ENCODE measurements at regions not wholly inside any gene's neighbourhood (a gene's known extent, or its start where the extent isn't known, plus 50 kb on each side); places are given as distances from the start of the nearest gene placed in this dataset.

DNA sequence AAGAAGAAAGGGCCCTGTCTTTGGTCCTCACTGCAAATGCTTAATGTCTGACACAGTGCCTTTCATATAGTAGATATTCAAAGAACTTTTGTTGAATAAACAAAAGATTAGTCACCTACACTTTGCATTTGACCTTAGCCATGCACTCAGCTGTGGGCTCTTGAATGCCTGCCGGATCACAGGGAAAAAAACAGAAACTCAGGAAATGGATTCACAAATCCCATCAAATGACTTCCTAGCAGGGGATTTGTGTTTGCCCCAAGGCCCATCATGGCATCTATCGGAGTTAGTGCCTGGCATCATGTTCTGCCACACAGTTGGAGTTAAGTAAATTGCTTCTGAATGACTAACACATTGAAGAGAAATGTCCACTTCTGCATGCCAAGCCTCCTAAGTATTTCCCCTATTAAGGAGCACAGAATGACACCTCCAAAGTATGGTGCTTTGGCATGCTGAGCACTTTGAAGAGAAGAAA lies 72.3 kb upstream of the DST start:
- Histone ChIP-seq H3K36me3 (ENCODE audit: control insufficient read depth, insufficient read depth, low read length) (no peaks in the 10 kb centered on the region), H3K27me3 (ENCODE audit: control insufficient read depth, insufficient read depth, low read length) (no peaks in the 10 kb centered on the region), H3K4me1 (ENCODE audit: control insufficient read depth, insufficient read depth, low read length) (peaks cover 30% of the 10 kb centered on the region), H3K9ac (ENCODE audit: low read length) (no peak overlapping the region), H3K9me3 (ENCODE audit: control insufficient read depth, low read length) (no peaks in the 10 kb centered on the region), H3K4me3 (ENCODE audit: low read length) (no peak overlapping the region)

DNA sequence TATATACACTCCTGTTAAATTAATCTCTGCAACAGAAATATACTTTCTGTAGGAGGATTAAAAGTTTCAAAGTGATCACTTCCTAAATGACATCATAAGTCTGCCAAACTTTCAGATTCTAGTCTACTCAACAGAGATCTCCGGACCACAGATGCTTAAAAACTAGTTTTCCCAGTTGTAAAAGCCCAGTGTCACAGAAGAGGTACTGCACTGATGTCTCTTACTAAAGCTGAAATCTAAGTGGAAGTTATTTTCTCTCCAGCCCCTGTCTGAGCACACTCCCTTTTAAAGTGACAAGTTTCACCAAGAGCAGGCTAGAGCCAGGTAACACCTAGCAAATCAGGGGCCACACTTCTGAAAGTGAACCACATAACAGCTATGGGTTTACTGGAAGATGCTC lies 71.6 kb upstream of the DST start:
- Histone ChIP-seq H3K27me3 (ENCODE audit: control insufficient read depth, insufficient read depth, low read length) (no peaks in the 10 kb centered on the region), H3K4me1 (ENCODE audit: control insufficient read depth, insufficient read depth, low read length) (peaks cover 30% of the 10 kb centered on the region), H3K36me3 (ENCODE audit: control insufficient read depth, insufficient read depth, low read length) (no peaks in the 10 kb centered on the region), H3K9me3 (ENCODE audit: control insufficient read depth, low read length) (no peaks in the 10 kb centered on the region), H3K9ac (ENCODE audit: low read length) (no peak overlapping the region), H3K4me3 (ENCODE audit: low read length) (no peak overlapping the region)

- Histone ChIP-seq H3K27me3 (ENCODE audit: control insufficient read depth, insufficient read depth, low read length) (no peaks in the 10 kb centered on the region), H3K4me1 (ENCODE audit: control insufficient read depth, insufficient read depth, low read length) (peaks cover 37% of the 10 kb centered on the region)
Observed at GRCh38 chr6:56713254-56713672, 70.6 kb upstream of the DST start.

DNA sequence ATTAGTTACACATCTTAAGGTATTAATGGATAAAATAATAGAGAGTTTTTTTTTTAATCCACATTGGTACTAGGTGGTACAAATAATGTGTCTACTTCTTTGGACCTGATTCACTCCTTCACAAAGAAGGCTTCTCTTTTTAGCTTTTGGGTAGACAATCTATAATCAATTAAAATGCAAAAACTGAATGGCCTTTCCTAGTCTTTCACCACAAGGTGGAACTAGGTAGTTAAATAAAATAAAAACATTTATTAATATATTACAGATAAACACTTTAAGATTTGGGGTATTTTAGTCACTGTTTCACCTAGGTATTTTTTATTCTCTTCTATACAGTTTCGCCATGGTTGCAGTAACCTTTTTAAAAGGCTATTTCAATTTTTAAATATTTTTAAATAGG lies 68.3 kb upstream of the DST start:
- Histone ChIP-seq H3K36me3 (ENCODE audit: control insufficient read depth, insufficient read depth, low read length) (no peaks in the 10 kb centered on the region), H3K9me3 (ENCODE audit: control insufficient read depth, low read length) (no peaks in the 10 kb centered on the region), H3K4me1 (ENCODE audit: control insufficient read depth, insufficient read depth, low read length) (peaks cover 37% of the 10 kb centered on the region), H3K9ac (ENCODE audit: low read length) (no peak overlapping the region), H3K4me3 (ENCODE audit: low read length) (no peak overlapping the region), H3K27me3 (ENCODE audit: control insufficient read depth, insufficient read depth, low read length) (no peaks in the 10 kb centered on the region)

More at GRCh38 chr6:56713254-56713672, 70.6 kb upstream of the DST start:
- H3K9me3 ChIP-seq (ENCODE audit: control insufficient read depth, low read length), result no peaks in the 10 kb centered on the region
- H3K9ac ChIP-seq (ENCODE audit: low read length), result no peak overlapping the region
- H3K4me3 ChIP-seq (ENCODE audit: low read length), result no peak overlapping the region
- no peaks in the 10 kb centered on the region for H3K36me3 ChIP-seq (ENCODE audit: control insufficient read depth, insufficient read depth, low read length)

GRCh38 chr6:56709650-56710049 lies 67.0 kb upstream of the DST start:
- Histone ChIP-seq H3K4me3 (ENCODE audit: low read length) (no peak overlapping the region), H3K27me3 (ENCODE audit: control insufficient read depth, insufficient read depth, low read length) (no peaks in the 10 kb centered on the region), H3K36me3 (ENCODE audit: control insufficient read depth, insufficient read depth, low read length) (no peaks in the 10 kb centered on the region), H3K9me3 (ENCODE audit: control insufficient read depth, low read length) (no peaks in the 10 kb centered on the region), H3K4me1 (ENCODE audit: control insufficient read depth, insufficient read depth, low read length) (peaks cover 25% of the 10 kb centered on the region), H3K9ac (ENCODE audit: low read length) (no peak overlapping the region)

DNA sequence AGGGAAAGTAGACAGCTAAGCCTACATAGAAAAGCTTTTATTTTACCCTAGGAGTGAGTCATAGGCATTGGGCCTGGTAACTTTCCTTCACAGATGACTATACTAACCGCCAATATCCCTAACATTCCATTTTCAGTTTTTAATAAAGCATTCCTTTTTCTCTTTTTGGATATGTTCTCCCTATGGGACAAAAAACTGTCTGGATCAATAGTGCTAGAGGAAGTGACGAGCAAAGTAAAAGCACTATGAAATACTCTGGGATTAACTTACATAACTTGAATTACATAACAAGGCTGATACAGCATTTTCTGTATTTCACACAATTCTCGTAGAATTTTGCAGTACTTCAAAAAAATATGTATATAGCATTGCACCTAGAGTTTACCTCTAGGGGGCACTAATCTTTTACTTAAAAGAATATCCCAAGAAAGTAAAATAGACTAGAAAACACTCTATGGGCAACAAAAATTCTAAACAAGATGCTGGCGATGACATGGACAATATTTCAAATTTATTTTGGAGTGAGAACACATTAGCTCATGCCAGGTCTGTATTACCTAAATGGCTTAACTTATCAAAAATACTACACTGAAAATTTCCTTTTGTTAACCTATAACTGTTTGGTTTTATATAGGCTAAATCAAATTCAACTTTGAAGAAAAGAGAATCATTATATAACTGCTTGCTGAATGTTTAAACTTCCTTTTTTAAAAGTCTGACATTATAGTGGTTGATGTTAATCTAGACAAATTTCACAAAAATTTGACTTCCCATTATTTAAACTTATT lies 66.3 kb upstream of the DST start:
- Histone ChIP-seq H3K36me3 (ENCODE audit: control insufficient read depth, insufficient read depth, low read length) (no peaks in the 10 kb centered on the region), H3K4me1 (ENCODE audit: control insufficient read depth, insufficient read depth, low read length) (peaks cover 20% of the 10 kb centered on the region), H3K9me3 (ENCODE audit: control insufficient read depth, low read length) (no peaks in the 10 kb centered on the region), H3K9ac (ENCODE audit: low read length) (no peak overlapping the region), H3K4me3 (ENCODE audit: low read length) (no peak overlapping the region), H3K27me3 (ENCODE audit: control insufficient read depth, insufficient read depth, low read length) (no peaks in the 10 kb centered on the region)

DNA sequence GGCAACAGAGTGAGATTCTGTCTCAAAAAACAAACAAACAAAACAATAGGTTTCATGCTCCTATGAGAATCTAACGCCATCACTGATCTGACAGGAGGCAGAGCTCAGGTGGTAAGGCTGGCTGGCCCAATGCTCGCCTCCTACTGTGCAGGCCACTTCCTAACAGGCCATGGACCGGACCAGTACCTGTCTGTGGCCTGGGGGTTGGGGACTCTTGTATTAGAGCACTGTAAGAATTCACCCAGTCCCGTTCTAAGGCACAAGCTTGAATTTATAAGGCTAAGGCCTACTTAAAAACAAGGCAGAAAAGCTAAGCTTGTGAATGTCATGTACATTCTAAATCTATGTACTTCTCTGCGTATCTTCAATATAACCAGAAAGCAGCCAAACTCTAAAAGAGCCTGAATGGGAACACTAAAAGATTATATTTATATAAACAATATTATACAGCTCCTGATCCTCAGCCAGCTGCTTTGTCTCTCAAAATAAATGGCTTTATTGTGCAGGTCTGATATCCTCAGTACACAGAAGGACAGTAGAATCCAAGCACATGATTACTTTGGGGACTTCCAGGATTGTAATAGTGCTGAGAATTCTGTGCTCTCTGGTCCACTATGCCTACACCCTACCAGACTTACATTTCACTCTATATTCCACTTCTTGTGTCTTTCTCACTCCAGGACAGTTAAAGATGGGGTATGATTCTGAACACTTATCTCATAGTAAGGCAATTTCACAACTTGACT lies 64.5 kb upstream of the DST start:
- Histone ChIP-seq H3K27me3 (ENCODE audit: control insufficient read depth, insufficient read depth, low read length) (no peaks in the 10 kb centered on the region), H3K4me1 (ENCODE audit: control insufficient read depth, insufficient read depth, low read length) (peaks cover 7% of the 10 kb centered on the region), H3K9ac (ENCODE audit: low read length) (no peak overlapping the region), H3K4me3 (ENCODE audit: low read length) (no peak overlapping the region), H3K9me3 (ENCODE audit: control insufficient read depth, low read length) (no peaks in the 10 kb centered on the region), H3K36me3 (ENCODE audit: control insufficient read depth, insufficient read depth, low read length) (no peaks in the 10 kb centered on the region)

- H3K4me3 ChIP-seq (ENCODE audit: low read length), result no peak overlapping the region
- no peaks in the 10 kb centered on the region for H3K27me3 ChIP-seq (ENCODE audit: control insufficient read depth, insufficient read depth, low read length)
- no peaks in the 10 kb centered on the region for H3K36me3 ChIP-seq (ENCODE audit: control insufficient read depth, insufficient read depth, low read length)
- H3K9ac ChIP-seq (ENCODE audit: low read length), result no peak overlapping the region
- no peaks in the 10 kb centered on the region for H3K9me3 ChIP-seq (ENCODE audit: control insufficient read depth, low read length)
- no peaks in the 10 kb centered on the region for H3K4me1 ChIP-seq (ENCODE audit: control insufficient read depth, insufficient read depth, low read length)
Observed at GRCh38 chr6:56699066-56699654, 56.5 kb upstream of the DST start.

DNA sequence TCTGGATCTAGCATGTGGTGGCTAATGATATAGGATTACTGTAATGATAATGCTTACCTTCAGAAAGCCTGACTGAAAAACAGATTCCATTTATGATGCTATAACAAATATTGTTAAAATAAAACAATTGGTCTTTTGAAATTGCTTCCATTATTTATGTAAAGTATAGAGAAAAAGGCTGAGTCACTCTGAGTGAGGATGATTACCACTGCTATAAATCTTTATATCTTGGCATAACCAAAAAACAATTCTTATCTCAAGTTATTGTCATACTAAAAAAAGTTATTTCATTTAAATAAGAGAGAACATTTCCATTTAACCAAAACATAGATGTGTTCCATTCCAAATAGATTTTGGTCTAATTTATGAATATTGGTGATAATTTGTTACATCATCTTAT lies 53.0 kb upstream of the DST start:
- H3K4me1 ChIP-seq (ENCODE audit: control insufficient read depth, insufficient read depth, low read length), result peaks cover 16% of the 10 kb centered on the region
- H3K4me3 ChIP-seq (ENCODE audit: low read length), result no peak overlapping the region
- H3K36me3 ChIP-seq (ENCODE audit: control insufficient read depth, insufficient read depth, low read length), result no peaks in the 10 kb centered on the region
- no peaks in the 10 kb centered on the region for H3K27me3 ChIP-seq (ENCODE audit: control insufficient read depth, insufficient read depth, low read length)
- no peak overlapping the region for H3K9ac ChIP-seq (ENCODE audit: low read length)
- H3K9me3 ChIP-seq (ENCODE audit: control insufficient read depth, low read length), result no peaks in the 10 kb centered on the region

GRCh38 chr6:56694002-56694401 lies 51.3 kb upstream of the DST start:
- Histone ChIP-seq H3K9me3 (ENCODE audit: control insufficient read depth, low read length) (no peaks in the 10 kb centered on the region), H3K9ac (ENCODE audit: low read length) (no peak overlapping the region), H3K36me3 (ENCODE audit: control insufficient read depth, insufficient read depth, low read length) (no peaks in the 10 kb centered on the region), H3K4me1 (ENCODE audit: control insufficient read depth, insufficient read depth, low read length) (peaks cover 27% of the 10 kb centered on the region), H3K4me3 (ENCODE audit: low read length) (no peak overlapping the region), H3K27me3 (ENCODE audit: control insufficient read depth, insufficient read depth, low read length) (no peaks in the 10 kb centered on the region)

- H3K9me3 ChIP-seq (ENCODE audit: control insufficient read depth, low read length), result no peaks in the 10 kb centered on the region
- H3K4me3 ChIP-seq (ENCODE audit: low read length), result no peak overlapping the region
- peak overlapping the region; percentile 31 for H3K9ac ChIP-seq (ENCODE audit: low read length)
- no peaks in the 10 kb centered on the region for H3K36me3 ChIP-seq (ENCODE audit: control insufficient read depth, insufficient read depth, low read length)
- H3K4me1 ChIP-seq (ENCODE audit: control insufficient read depth, insufficient read depth, low read length), result peaks cover 27% of the 10 kb centered on the region
- no peaks in the 10 kb centered on the region for H3K27me3 ChIP-seq (ENCODE audit: control insufficient read depth, insufficient read depth, low read length)
Observed at GRCh38 chr6:56693246-56693607, 50.5 kb upstream of the DST start.

Data from mucosa of stomach (tissue), 1 donor.